ENCODE measurements at regions not wholly inside any gene's neighbourhood (a gene's known extent, or its start where the extent isn't known, plus 50 kb on each side); places are given as distances from the start of the nearest gene placed in this dataset.

DNA sequence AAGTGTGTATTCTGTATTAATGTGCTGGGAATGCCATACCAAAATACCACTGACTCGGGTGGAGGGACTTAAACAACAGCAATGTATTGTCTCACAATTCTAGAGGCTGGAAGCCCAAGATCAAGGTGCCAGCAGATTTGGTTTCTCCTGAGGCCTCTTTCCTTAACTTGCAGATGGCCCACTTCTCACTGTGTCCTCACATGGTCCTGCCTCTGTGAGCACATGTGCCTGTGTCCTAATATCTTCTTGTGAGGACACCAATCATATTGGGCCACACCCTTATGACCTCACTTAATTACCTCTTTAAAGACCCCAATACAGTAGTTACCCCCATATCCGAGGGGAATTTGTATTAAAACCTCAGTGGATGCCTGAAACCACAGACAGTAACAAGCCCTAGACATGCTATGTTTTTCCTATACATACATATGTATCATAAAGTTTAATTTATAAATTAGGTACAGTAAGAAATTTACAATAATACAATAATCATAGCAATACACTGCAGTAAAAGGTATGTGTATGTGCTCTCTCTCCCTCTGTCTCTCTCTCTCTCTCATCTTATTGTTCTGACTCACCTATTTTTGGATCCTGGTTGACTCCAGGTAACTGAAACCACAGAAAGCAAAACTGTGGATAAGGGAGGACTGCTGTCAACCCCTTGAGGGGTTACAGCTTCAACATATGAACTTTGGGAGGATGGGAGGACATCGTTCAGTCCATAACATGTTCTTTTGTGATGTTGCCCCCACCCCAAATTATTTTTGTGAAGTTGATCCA is 174.3 kb downstream of the IRS2 start:
- TF ChIP-seq, protein P1, sequence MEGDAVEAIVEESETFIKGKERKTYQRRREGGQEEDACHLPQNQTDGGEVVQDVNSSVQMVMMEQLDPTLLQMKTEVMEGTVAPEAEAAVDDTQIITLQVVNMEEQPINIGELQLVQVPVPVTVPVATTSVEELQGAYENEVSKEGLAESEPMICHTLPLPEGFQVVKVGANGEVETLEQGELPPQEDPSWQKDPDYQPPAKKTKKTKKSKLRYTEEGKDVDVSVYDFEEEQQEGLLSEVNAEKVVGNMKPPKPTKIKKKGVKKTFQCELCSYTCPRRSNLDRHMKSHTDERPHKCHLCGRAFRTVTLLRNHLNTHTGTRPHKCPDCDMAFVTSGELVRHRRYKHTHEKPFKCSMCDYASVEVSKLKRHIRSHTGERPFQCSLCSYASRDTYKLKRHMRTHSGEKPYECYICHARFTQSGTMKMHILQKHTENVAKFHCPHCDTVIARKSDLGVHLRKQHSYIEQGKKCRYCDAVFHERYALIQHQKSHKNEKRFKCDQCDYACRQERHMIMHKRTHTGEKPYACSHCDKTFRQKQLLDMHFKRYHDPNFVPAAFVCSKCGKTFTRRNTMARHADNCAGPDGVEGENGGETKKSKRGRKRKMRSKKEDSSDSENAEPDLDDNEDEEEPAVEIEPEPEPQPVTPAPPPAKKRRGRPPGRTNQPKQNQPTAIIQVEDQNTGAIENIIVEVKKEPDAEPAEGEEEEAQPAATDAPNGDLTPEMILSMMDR (tag by site-specific recombination; IDR thresholded peaks at IDR 0.05): no peak
- TF ChIP-seq, protein P2, sequence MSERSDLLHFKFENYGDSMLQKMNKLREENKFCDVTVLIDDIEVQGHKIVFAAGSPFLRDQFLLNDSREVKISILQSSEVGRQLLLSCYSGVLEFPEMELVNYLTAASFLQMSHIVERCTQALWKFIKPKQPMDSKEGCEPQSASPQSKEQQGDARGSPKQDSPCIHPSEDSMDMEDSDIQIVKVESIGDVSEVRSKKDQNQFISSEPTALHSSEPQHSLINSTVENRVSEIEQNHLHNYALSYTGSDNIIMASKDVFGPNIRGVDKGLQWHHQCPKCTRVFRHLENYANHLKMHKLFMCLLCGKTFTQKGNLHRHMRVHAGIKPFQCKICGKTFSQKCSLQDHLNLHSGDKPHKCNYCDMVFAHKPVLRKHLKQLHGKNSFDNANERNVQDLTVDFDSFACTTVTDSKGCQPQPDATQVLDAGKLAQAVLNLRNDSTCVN (tag by site-specific recombination; optimal IDR thresholded peaks at IDR 0.05): no peak
- TF ChIP-seq ZNF274 (IDR thresholded peaks at IDR 0.05; ENCODE audit: low read length): no peak
- TF ChIP-seq ZNF274 (tag by site-specific recombination; IDR thresholded peaks at IDR 0.05; ENCODE audit: borderline replicate concordance): no peak
- no peak for TF ChIP-seq KLF16 (tag by site-specific recombination; IDR thresholded peaks at IDR 0.05)
- TF ChIP-seq ZNF366 (tag by site-specific recombination; conservative IDR thresholded peaks at IDR 0.05): no peak
- TF ChIP-seq ZNF677 (tag by site-specific recombination; IDR thresholded peaks at IDR 0.05): no peak
- no peak for TF ChIP-seq ZNF423 (tag by site-specific recombination; IDR thresholded peaks at IDR 0.05)
- TF ChIP-seq ZNF24 (tag by site-specific recombination; IDR thresholded peaks at IDR 0.05): no peak
- TF ChIP-seq, protein P3, sequence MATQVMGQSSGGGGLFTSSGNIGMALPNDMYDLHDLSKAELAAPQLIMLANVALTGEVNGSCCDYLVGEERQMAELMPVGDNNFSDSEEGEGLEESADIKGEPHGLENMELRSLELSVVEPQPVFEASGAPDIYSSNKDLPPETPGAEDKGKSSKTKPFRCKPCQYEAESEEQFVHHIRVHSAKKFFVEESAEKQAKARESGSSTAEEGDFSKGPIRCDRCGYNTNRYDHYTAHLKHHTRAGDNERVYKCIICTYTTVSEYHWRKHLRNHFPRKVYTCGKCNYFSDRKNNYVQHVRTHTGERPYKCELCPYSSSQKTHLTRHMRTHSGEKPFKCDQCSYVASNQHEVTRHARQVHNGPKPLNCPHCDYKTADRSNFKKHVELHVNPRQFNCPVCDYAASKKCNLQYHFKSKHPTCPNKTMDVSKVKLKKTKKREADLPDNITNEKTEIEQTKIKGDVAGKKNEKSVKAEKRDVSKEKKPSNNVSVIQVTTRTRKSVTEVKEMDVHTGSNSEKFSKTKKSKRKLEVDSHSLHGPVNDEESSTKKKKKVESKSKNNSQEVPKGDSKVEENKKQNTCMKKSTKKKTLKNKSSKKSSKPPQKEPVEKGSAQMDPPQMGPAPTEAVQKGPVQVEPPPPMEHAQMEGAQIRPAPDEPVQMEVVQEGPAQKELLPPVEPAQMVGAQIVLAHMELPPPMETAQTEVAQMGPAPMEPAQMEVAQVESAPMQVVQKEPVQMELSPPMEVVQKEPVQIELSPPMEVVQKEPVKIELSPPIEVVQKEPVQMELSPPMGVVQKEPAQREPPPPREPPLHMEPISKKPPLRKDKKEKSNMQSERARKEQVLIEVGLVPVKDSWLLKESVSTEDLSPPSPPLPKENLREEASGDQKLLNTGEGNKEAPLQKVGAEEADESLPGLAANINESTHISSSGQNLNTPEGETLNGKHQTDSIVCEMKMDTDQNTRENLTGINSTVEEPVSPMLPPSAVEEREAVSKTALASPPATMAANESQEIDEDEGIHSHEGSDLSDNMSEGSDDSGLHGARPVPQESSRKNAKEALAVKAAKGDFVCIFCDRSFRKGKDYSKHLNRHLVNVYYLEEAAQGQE (tag by site-specific recombination; IDR thresholded peaks at IDR 0.05): no peak
- no peak for TF ChIP-seq MZF1 (tag by site-specific recombination; IDR thresholded peaks at IDR 0.05; ENCODE audit: borderline replicate concordance)
- TF ChIP-seq, protein P4, sequence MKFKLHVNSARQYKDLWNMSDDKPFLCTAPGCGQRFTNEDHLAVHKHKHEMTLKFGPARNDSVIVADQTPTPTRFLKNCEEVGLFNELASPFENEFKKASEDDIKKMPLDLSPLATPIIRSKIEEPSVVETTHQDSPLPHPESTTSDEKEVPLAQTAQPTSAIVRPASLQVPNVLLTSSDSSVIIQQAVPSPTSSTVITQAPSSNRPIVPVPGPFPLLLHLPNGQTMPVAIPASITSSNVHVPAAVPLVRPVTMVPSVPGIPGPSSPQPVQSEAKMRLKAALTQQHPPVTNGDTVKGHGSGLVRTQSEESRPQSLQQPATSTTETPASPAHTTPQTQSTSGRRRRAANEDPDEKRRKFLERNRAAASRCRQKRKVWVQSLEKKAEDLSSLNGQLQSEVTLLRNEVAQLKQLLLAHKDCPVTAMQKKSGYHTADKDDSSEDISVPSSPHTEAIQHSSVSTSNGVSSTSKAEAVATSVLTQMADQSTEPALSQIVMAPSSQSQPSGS (tag by site-specific recombination; IDR thresholded peaks at IDR 0.05; ENCODE audit: low read depth): no peak
